Stimulated activated CD8-positive, alpha-beta memory T cell treated with anti-CD3 and anti-CD28 coated beads, Interleukin-7, amount 100 ng/mL, for 24 hours (primary cell): ENCODE measurements at regions not wholly inside any gene's neighbourhood (a gene's known extent, or its start where the extent isn't known, plus 50 kb on each side); places are given as distances from the start of the nearest gene placed in this dataset.
"Not testable (repeated sequence)": the region's sequence is repeated elsewhere in the genome, so short reads cannot be mapped to it uniquely, and the experiment has no call there.

Experiments used
- DNase-seq: peaks from one replicate; pipeline ENCODE4 v3.0.0-alpha.2; 2020; ENCODE audit warnings: low read depth

DNA sequence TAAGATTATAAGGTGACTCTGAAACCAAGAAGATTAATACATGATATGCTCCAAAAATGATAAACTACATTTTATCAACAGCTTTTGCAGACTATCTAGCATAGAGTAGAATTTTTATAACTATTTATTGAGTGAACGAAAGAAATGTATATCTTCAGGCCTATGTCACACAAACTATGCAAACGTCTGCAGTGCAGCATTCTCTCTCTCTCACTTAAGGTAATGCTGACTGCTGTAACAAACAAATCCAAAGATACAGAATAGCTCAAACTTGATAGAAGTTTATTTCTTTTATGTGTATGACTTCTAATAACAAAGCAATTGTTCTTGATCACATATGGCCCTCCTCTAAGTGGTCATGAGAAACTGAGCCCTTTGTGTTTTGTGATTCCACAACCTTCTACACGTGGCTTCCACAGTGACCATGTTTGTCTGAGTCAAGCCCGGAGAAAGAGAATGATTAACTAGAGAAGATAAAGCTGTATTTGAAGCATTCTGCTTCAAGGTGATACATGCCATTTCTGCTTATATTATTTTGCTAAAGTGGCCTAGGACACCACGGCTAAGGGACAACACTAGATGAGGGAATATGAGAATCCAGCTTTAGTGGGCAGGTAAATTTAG lies 1352.7 kb upstream of the TMEM132C start:
- DNase-seq: no peak

- DNase-seq: no peak
Observed at GRCh38 chr12:126915309-126915708, 1351.7 kb upstream of the TMEM132C start.

DNA sequence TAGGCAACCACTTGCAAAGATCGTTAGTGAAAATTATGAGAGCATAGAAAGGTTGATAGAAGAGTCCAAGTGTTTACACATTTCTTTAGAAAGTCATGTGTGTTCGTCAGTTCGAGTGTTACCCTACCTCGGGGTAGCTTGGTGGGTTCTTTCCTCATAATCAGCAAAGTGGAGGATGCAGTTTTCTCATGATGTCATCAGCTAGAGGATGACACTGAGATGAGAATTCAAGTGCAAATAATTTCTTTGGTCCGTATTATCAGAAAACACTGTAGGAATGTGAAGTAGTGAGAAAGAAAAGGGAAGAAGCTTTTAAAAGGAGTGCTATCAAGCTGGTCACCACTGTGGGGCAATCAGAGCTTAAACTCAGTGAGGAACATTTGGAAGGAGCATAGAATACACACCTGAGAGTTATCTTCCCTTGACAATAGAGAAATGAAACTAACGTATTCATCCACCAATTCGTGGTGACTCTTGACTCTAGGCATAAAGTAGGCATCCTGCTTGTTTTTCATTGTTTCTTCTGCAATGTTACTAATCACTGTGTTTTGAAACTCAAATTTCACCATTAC lies 1340.9 kb upstream of the TMEM132C start:
- DNase-seq: no peak

DNA sequence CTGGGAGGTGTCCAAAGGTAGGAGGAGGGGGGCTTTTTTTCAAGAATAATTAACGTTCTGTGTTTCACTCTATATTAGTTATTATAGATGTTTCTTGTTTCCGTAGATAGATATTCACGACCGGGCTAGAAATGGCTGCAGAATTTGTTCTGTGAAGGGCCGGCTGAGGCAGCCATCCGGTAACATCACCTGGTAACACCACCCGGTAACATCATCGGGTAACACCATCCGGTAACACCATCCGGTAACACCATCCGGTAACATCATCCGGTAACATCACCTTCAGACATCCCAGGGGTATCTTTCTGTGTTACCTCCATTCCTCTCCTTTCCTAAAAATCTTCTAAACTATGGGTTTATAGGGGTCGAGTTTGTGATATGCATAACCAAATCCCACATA lies 1336.7 kb upstream of the TMEM132C start:
- no peak for DNase-seq

DNA sequence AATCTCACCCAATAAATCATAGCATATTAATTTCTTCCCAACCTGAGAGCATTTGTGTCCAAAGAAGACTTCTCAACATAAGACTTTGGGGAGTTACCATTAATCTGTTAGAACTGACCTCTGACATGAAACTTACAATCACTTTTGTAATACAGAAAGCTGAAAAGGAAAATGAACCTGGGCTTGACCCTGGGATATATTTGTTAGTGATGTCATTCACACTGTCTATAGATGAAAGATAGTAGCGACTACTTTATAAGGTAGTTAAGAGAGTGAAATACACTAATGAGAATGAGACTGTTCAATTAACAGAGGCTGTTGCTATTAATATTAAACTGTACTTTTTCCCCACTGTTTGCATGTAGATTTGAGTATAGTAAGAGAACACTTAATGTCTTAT lies 1334.8 kb upstream of the TMEM132C start:
- DNase-seq: no peak

DNA sequence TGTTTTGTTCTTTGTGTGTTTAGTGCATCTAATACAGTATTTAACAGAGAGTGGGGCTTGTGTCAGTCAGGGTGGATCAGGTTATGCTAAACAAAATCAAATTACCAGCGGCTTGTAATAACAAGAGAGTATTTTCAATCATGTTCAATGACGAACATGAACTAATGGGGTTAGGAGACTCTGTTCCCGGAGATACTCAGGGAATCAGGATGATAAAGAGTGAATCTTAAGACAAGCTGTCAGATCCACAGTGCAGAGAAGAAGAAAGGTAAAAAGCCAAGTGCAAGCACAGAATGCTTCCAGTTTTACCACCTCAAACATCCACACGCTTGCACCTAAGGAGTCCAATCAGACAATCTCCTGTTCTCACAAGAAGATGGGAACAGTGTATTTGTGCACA lies 1331.5 kb upstream of the TMEM132C start:
- DNase-seq: no peak

DNA sequence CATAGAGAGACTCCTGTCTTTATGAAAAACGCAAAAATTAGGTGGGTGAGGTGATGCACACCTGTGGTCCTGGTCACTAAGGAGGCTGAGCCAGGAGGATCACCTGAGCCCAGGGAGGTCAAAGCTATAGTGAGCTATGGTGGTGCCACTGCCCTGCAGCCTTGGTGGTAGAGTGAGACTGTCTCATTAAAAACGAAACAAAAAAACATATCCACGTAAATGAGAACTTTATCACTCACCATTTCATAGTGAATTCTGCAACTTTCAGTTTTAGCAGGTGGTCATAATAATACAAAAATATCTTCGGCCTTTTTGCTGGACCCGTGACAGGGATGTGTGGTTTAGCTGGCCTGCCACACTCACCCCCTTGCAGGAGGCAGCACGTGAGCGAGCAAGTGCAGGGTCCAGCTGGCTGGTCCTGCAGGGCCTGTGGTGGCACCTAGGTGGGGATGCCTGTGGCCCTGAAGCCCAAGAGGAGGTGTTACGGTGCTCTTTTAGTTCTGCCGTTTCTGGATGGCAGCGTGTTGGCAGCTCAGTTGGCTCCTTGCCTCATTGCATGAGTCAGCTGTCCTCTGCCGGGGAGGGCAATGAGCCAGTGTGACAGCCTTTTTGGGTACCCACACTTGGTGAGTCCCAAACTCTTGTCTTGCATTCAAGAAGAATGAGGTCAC lies 1330.7 kb upstream of the TMEM132C start:
- no peak for DNase-seq

GRCh38 chr12:126937431-126937830 lies 1329.5 kb upstream of the TMEM132C start:
- no peak for DNase-seq

DNA sequence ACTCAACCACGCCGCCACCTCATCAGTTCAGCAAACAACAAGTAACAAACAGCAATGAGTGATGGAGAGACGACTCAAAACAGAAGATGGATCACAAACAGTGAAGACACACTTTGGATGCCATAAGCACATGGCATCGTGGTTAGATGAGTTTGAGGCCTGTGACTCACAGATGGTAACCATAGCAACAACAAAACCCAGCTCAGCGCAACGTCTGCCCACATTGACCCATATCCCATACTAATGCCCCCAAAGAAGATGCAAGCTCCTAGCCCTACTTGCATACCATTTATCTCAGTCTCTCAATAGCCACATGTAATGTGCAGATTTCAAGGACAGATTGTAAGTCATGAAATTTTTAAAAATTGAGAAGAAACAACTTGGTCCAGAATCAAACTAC lies 1322.3 kb upstream of the TMEM132C start:
- no peak for DNase-seq

GRCh38 chr12:126946958-126947357 lies 1320.0 kb upstream of the TMEM132C start:
- not testable (repeated sequence) for DNase-seq

- no peak for DNase-seq
Observed at GRCh38 chr12:126949558-126949957, 1317.4 kb upstream of the TMEM132C start.

GRCh38 chr12:126950266-126950665 lies 1316.7 kb upstream of the TMEM132C start:
- no peak for DNase-seq

GRCh38 chr12:126952096-126953007 lies 1314.6 kb upstream of the TMEM132C start:
- no peak for DNase-seq

DNA sequence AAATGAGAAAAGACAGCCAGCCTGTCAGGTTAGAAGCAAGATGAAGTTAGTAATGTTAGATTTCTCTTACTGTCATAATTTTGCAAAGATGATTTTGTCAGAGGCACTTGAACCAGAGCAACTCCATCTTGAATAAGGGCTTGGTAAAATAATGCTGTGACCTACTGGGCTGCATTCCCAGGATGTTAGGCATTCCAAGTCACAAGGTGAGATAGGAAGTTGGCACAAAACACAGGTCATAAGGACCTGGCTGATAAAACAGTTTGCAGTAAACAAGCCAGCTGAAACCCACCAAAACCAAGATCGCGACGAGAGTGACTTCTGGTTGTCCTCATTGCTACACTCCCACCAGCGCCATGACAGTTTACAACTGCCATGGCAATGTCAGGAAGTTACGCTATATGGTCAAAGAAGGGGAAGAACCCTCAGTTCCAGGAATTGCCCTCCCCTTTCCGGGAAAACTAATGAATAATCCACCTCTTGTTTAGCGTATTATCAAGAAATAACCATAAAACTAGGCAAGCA lies 1313.5 kb upstream of the TMEM132C start:
- DNase-seq: no peak

DNA sequence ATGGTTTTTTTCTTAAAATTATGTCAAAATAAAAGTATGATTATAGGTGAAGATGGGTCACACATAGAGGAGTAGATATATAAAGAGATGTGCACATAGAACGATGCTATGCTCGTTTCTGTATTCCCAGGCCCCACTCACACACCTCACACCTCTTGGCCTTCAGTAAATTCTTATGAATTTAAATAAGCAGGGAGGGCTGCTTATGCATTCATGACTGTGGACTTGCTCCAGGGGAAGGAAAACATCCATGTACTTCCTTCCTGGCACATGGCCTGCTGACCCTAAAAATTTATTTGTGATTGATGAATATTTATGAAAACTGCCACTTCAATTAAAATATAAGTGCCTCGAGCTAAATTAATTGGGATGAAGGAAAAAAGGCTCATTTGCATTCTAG lies 1306.7 kb upstream of the TMEM132C start:
- DNase-seq: no peak

- no peak for DNase-seq
Observed at GRCh38 chr12:126960709-126961108, 1306.3 kb upstream of the TMEM132C start.

DNA sequence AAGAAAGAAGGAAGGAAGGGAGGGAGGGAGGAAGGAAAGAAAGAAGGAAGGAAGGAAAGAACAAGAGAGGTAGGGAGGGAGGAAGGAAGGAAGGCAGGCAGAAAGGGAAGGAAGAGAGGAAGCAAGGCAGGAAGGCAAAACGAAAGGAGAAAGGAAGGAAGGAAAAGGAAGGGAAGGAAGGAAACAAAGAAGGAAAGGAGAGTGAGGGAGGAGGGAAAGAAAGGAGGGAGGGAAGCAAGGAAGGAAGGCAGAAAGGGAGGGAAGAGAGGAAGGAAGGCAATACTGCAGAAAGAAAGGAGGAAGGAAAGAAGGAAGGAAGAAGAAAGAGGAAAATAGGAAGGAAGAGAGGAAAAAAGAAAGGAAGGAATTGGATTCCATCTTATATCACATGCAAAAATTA lies 1303.1 kb upstream of the TMEM132C start:
- no peak for DNase-seq

DNA sequence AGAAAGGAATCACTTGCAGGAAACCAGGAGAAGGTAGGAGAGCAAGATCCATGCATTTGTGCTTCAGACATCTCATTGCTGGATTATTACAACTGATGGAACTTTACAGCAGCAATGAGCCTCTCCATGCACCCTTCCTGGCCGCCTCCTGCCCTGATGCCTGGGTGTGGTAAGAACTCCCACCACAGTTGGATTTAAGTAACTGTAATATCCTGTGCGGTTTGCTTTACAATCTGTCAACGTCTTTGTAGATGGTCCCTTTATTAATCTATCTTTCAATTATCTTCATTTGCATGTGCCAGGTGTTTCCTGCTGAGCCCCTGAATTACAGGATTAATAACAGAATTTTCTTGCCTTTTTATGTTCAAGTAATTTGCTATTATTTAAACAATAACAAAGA lies 1300.5 kb upstream of the TMEM132C start:
- DNase-seq: no peak

- DNase-seq: no peak
Observed at GRCh38 chr12:126967152-126967551, 1299.8 kb upstream of the TMEM132C start.

DNA sequence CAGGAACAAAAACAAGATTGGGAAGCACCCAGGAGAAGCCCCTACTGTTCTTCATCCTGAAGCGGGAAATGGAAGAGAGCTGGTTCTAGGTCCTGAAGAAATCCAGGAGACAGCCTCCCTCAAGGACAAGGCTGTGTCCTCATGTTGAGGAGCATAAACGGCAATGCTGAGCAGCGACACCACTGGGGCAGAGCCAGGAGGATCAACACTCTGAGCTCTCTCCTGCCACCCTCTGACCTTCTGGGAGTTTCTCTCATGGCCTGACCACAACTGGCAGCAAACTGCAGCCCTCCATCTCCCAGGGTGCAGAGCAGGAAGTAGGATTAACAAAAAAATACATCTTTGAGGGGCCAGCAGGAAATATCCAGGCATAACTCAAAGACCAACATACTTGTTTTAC lies 1292.2 kb upstream of the TMEM132C start:
- no peak for DNase-seq

GRCh38 chr12:126976579-126976978 lies 1290.4 kb upstream of the TMEM132C start:
- no peak for DNase-seq

DNA sequence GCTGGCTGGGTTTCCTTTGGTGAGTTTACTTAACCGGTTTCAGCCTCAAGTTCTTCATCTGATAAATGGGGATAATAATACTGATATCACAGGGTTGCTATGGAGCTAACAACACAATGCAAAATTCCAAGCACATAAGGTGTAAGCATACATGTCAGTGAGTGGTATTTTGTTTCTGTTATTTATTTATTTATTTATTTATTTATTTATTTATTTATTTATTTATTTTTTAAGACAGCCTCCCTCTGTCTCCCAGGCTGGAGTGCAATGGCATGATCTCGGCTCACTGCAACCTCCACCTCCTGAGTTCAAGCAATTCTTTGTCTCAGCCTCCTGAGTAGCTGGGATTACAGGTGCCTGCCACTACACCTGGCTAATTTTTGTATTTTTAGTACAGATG lies 1287.4 kb upstream of the TMEM132C start:
- DNase-seq: not testable (repeated sequence)
